ENCODE measurements at regions not wholly inside any gene's neighbourhood (a gene's known extent, or its start where the extent isn't known, plus 50 kb on each side); places are given as distances from the start of the nearest gene placed in this dataset.

DNA sequence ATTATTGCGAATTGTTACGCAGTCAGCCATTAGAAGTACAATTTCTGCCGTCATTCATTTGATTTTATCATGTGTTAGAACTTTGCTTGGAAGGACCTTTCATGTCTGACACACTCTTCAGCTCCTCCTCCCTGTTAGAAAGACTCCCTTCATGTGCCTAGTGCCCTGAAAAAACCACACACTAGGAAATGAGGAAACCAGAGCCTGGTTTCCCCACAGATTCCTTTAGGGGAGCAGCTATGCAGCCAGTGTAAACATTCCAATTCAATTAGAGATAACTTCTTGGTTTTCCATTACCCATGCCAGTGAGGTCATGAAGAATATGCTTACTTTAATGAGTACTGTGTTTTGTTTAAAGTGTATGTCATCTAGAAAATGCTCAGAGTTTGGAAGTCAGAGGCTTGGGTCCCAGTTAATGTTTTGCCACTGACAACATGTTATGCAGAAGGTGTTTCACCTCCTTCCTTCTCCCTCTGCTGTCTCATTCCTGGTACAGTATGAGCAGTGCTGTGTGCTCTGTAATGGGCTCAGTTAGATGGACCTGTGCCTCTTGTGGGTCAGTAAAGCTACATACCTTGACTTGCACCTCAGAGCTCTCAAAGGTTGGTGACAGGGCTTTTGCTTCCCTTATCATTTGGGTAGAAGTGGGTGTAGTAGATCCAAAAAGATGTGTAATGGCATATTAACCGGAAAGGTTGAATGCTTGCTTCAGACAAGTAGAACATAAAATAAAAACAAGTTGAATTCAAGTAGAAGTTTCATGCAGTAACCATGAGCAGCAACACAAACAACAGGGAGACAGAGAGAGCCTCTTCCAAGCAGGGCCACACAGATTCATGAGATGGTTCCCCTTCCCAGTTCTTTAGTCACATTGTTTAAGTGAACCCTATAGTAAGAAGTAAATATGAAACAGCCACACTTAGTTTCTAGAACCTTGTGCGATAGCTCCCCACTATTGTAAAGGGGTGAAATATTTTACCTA, 52.6 kb upstream of the TNFAIP8 start:
- H3K4me1 ChIP-seq = peaks cover 15 to 42% (median 34%) of the 10 kb centered on the region in 3 donors
- TF ChIP-seq, protein P1, sequence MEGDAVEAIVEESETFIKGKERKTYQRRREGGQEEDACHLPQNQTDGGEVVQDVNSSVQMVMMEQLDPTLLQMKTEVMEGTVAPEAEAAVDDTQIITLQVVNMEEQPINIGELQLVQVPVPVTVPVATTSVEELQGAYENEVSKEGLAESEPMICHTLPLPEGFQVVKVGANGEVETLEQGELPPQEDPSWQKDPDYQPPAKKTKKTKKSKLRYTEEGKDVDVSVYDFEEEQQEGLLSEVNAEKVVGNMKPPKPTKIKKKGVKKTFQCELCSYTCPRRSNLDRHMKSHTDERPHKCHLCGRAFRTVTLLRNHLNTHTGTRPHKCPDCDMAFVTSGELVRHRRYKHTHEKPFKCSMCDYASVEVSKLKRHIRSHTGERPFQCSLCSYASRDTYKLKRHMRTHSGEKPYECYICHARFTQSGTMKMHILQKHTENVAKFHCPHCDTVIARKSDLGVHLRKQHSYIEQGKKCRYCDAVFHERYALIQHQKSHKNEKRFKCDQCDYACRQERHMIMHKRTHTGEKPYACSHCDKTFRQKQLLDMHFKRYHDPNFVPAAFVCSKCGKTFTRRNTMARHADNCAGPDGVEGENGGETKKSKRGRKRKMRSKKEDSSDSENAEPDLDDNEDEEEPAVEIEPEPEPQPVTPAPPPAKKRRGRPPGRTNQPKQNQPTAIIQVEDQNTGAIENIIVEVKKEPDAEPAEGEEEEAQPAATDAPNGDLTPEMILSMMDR (IDR thresholded peaks at IDR 0.05) = no peak
- no peak overlapping the region for H3K4me3 ChIP-seq
- 39 to 57% methylated on average over 5 of the region's 5 CpGs for WGBS, 2 donors
- no peaks in the 10 kb centered on the region for H3K27me3 ChIP-seq
- H3K27ac ChIP-seq = peak overlapping the region; percentile 41 to 80 (median 62)
- peak in 2 of 6 donors; percentile 35 to 40 for DNase-seq
- ATAC-seq = peak; percentile 86 to 92 (median 90)
- intact Hi-C loops (cut with DNase I) = no loop called here
- no peak for FAIRE-seq
- no peaks in the 10 kb centered on the region for H3K9me3 ChIP-seq
- H3K36me3 ChIP-seq = no peaks in the 10 kb centered on the region

- Histone ChIP-seq H3K36me3 (no peaks in the 10 kb centered on the region), H3K27ac (peak overlapping the region in 3 of 4 donors; percentile 41 to 80 (median 76)), H3K9me3 (no peaks in the 10 kb centered on the region), H3K4me1 (peaks cover 15 to 45% (median 34%) of the 10 kb centered on the region in 3 donors), H3K27me3 (no peaks in the 10 kb centered on the region), H3K4me3 (no peak overlapping the region)
- no peak for ATAC-seq
- FAIRE-seq = no peak
- no peak for DNase-seq
- intact Hi-C loops (cut with DNase I) = loop anchor here in 1 of 3 donors (5.0 kb wide), 1 partner anchor 38 kb away; no protein-coding TSS in a partner anchor
- 20 to 40% methylated on average over 2 of the region's 2 CpGs for WGBS, 2 donors
- TF ChIP-seq, protein P1 (IDR thresholded peaks at IDR 0.05) = no peak
These were observed 51.2 kb upstream of the TNFAIP8 start for GRCh38 chr5:119304439-119305211.

Measured in pancreas (tissue), 10 donors.